IMR-90 (cell line): ENCODE measurements at regions not wholly inside any gene's neighbourhood (a gene's known extent, or its start where the extent isn't known, plus 50 kb on each side); places are given as distances from the start of the nearest gene placed in this dataset.

ENCODE experiments used
- ATAC-seq: fragments of 200-7000 bp; cut with Tn5 transposase; 2 replicates; pipeline ENCODE4 v1.9.1; 2020; ENCODE audit warnings: low read depth, mild to moderate bottlenecking, moderate library complexity
- BruUV-seq: library from RNA; stranded (reverse); fragments of 400-500 nt; replicated peaks from 2 replicates; lab custom pipeline; 2021; lab: Mats Ljungman, UMichigan
- CTCF ChIA-PET: fragments of 300-600 bp; formaldehyde crosslinking; extraction: SDS; loops from one replicate; lab custom pipeline; 2021; ENCODE audit warnings: antibody characterized with exemption; lab: Yijun Ruan, JAX
- POLR2A ChIA-PET: fragments of 300-600 bp; sonication (Branson Sonifier 250); formaldehyde crosslinking; loops from one replicate; lab custom pipeline; 2022; ENCODE audit warnings: antibody characterized with exemption; ENCODE audit not compliant: unreplicated experiment; lab: Charles Lee
- DNase-seq: peaks from one replicate; pipeline ENCODE4 v3.0.0; 2013
- H2AFZ ChIP-seq: replicated peaks from 2 replicates; pipeline ENCODE3; 2013; ENCODE audit warnings: low read length, mild to moderate bottlenecking; ENCODE audit not compliant: poor library complexity
- H2AK5ac ChIP-seq: 2 replicates; pipeline ENCODE4 v1.6.1; 2013; ENCODE audit warnings: low read depth, low read length, inconsistent platforms
- H2AK9ac ChIP-seq: replicated peaks from 2 replicates; pipeline ENCODE3; 2013; ENCODE audit warnings: mild to moderate bottlenecking, low read depth, low read length, moderate library complexity; ENCODE audit not compliant: poor library complexity
- H2BK120ac ChIP-seq: 2 replicates; pipeline ENCODE4 v1.6.1; 2013; ENCODE audit warnings: low read depth, low read length, inconsistent platforms
- H2BK15ac ChIP-seq: 3 replicates; pipeline ENCODE4 v1.6.1; 2013; ENCODE audit warnings: low read depth, low read length, inconsistent platforms
- H2BK20ac ChIP-seq: 2 replicates; pipeline ENCODE4 v1.6.1; 2013; ENCODE audit warnings: low read depth, mild to moderate bottlenecking, inconsistent platforms, low read length, moderate library complexity
- H2BK5ac ChIP-seq: 2 replicates; pipeline ENCODE4 v1.6.1; 2013; ENCODE audit warnings: mild to moderate bottlenecking, low read depth, low read length, inconsistent platforms; ENCODE audit not compliant: poor library complexity, severe bottlenecking
- H3K14ac ChIP-seq: replicated peaks from 2 replicates; pipeline ENCODE4 v1.6.1; 2013; ENCODE audit warnings: low read depth, low read length, inconsistent platforms
- H3K18ac ChIP-seq: 2 replicates; pipeline ENCODE4 v1.6.1; 2013; ENCODE audit warnings: low read depth, low read length, control low read depth
- H3K23ac ChIP-seq: 2 replicates; pipeline ENCODE4 v1.6.1; 2013; ENCODE audit warnings: low read depth, low read length, inconsistent platforms
- H3K27ac ChIP-seq: 2 replicates; pipeline ENCODE4 v1.5.1; 2013; ENCODE audit warnings: mild to moderate bottlenecking, control low read depth, low read length; ENCODE audit not compliant: insufficient read depth
- H3K27me3 ChIP-seq: 2 replicates; pipeline ENCODE4 v1.6.1; 2013; ENCODE audit warnings: low read length; ENCODE audit not compliant: control insufficient read depth, insufficient read depth
- H3K36me3 ChIP-seq: 2 replicates; pipeline ENCODE4 v1.6.1; 2013; ENCODE audit warnings: low read length, mixed read lengths; ENCODE audit not compliant: control insufficient read depth, insufficient read depth
- H3K4ac ChIP-seq: 2 replicates; pipeline ENCODE4 v1.6.1; 2013; ENCODE audit warnings: low read depth, low read length, inconsistent platforms
- H3K4me1 ChIP-seq: 2 replicates; pipeline ENCODE4 v1.6.1; 2013; ENCODE audit warnings: low read length, mixed read lengths; ENCODE audit not compliant: control insufficient read depth, insufficient read depth
- H3K4me2 ChIP-seq: 2 replicates; pipeline ENCODE4 v1.6.1; 2013; ENCODE audit warnings: low read depth, mild to moderate bottlenecking, control low read depth, low read length, moderate library complexity
- H3K4me3 ChIP-seq: 2 replicates; pipeline ENCODE4 v1.5.1; 2013; ENCODE audit warnings: low read depth, mild to moderate bottlenecking, control low read depth, low read length, moderate library complexity; ENCODE audit not compliant: insufficient read depth
- H3K56ac ChIP-seq: 2 replicates; pipeline ENCODE4 v1.6.1; 2013; ENCODE audit warnings: low read length, inconsistent platforms; ENCODE audit not compliant: insufficient read depth; ENCODE audit errors: extremely low read depth
- H3K79me1 ChIP-seq, 2 experiments: 2 replicates each; pipeline ENCODE4 v1.6.1; 2013; ENCODE audit warnings: low read length in 2 of 2, inconsistent platforms in 1 of 2, low read depth in 1 of 2
- H3K9ac ChIP-seq: 2 replicates; pipeline ENCODE4 v1.6.1; 2013; ENCODE audit warnings: low read depth, low read length, control low read depth
- H3K9me1 ChIP-seq: 2 replicates; pipeline ENCODE4 v1.6.1; 2013; ENCODE audit warnings: low read length, inconsistent platforms; ENCODE audit not compliant: insufficient read depth
- H3K9me3 ChIP-seq: 2 replicates; pipeline ENCODE4 v1.6.1; 2013; ENCODE audit warnings: low read length; ENCODE audit not compliant: control insufficient read depth, insufficient read depth
- H4K20me1 ChIP-seq: 2 replicates; pipeline ENCODE4 v1.6.1; 2013; ENCODE audit warnings: low read length, inconsistent platforms; ENCODE audit not compliant: insufficient read depth
- H4K5ac ChIP-seq: 2 replicates; pipeline ENCODE4 v1.6.1; 2013; ENCODE audit warnings: mild to moderate bottlenecking, low read depth, low read length, control low read depth
- H4K8ac ChIP-seq, 2 experiments: 2 replicates each; pipeline ENCODE4 v1.6.1; 2013; ENCODE audit warnings: low read depth in 2 of 2, low read length in 2 of 2, control low read depth in 1 of 2, inconsistent platforms in 1 of 2
- H4K91ac ChIP-seq: 2 replicates; pipeline ENCODE4 v1.6.1; 2013; ENCODE audit warnings: low read depth, low read length, inconsistent platforms; ENCODE audit not compliant: insufficient read depth
- BHLHE40 ChIP-seq: fragments of 150-350 bp; IDR thresholded peaks from 2 replicates; pipeline ENCODE4 v1.6.1; 2016; ENCODE audit warnings: mild to moderate bottlenecking, low read depth, low read length
- CEBPB ChIP-seq: IDR thresholded peaks from 2 replicates; pipeline ENCODE4 v1.6.1; 2012; ENCODE audit warnings: low read depth, low read length, improper control_type of control experiment
- CHD1 ChIP-seq: IDR thresholded peaks from 2 replicates; pipeline ENCODE4 v1.6.1; 2012; ENCODE audit warnings: low read depth, low read length, improper control_type of control experiment
- ELK1 ChIP-seq: fragments of 150-350 bp; IDR thresholded peaks from 2 replicates; pipeline ENCODE4 v1.6.1; 2016; ENCODE audit warnings: low read depth, mild to moderate bottlenecking, low read length, moderate library complexity, borderline replicate concordance
- FOS ChIP-seq: fragments of 150-350 bp; IDR thresholded peaks from 2 replicates; pipeline ENCODE4 v1.6.1; 2016; ENCODE audit warnings: low read depth, low read length
- MAFK ChIP-seq: IDR thresholded peaks from 2 replicates; pipeline ENCODE4 v1.6.1; 2012; ENCODE audit warnings: low read depth, low read length, improper control_type of control experiment
- MAZ ChIP-seq: IDR thresholded peaks from 2 replicates; pipeline ENCODE4 v1.6.1; 2012; ENCODE audit warnings: low read depth, mild to moderate bottlenecking, low read length, improper control_type of control experiment, moderate library complexity, borderline replicate concordance
- MXI1 ChIP-seq: IDR thresholded peaks from 2 replicates; pipeline ENCODE4 v1.6.1; 2012; ENCODE audit warnings: low read depth, mild to moderate bottlenecking, low read length, moderate library complexity, borderline replicate concordance
- POLR2A ChIP-seq: IDR thresholded peaks from 2 replicates; pipeline ENCODE4 v1.6.1; 2012; ENCODE audit warnings: mild to moderate bottlenecking, low read depth, low read length
- RAD21 ChIP-seq: IDR thresholded peaks from 2 replicates; pipeline ENCODE4 v1.6.1; 2012; ENCODE audit warnings: low read length, improper control_type of control experiment
- RCOR1 ChIP-seq: IDR thresholded peaks from 2 replicates; pipeline ENCODE4 v1.6.1; 2012; ENCODE audit warnings: mild to moderate bottlenecking, low read length, improper control_type of control experiment; ENCODE audit not compliant: insufficient replicate concordance
- RFX5 ChIP-seq: IDR thresholded peaks from 2 replicates; pipeline ENCODE4 v1.8.0; 2012; ENCODE audit warnings: low read depth, mild to moderate bottlenecking, low read length, moderate library complexity
- SMC3 ChIP-seq: fragments of 150-350 bp; IDR thresholded peaks from 2 replicates; pipeline ENCODE4 v1.6.1; 2016; ENCODE audit warnings: low read depth, mild to moderate bottlenecking, antibody characterized with exemption, low read length, moderate library complexity
- WGBS, 2 experiments: methylation state at CpG; one replicate each; pipeline versions ENCODE4 v1.1.5 to v1.1.7; 2013; ENCODE audit warnings: missing lambda C conversion rate in 2 of 2; ENCODE audit not compliant: insufficient read length in 1 of 2; ENCODE audit errors: extremely low coverage in 2 of 2; 5-methylcytosine and 5-hydroxymethylcytosine counted together
- dilution Hi-C: fragments of 300-500 bp; cut with HindIII; formaldehyde crosslinking; loops from one replicate; pipeline ENCODE4 v1.14.3; 2018; ENCODE audit warnings: low sequenced_read_pairs; ENCODE audit not compliant: unreplicated experiment
- in situ Hi-C: fragments of 300-500 bp; cut with MboI; formaldehyde crosslinking; loops from 3 replicates; pipeline ENCODE4 v1.14.3; 2019; ENCODE audit warnings: low sequenced_read_pairs, inconsistent platforms, mixed read lengths
- intact Hi-C: fragments of 100-400 bp; cut with micrococcal nuclease; formaldehyde crosslinking; loops from 2 replicates; pipeline ENCODE4 v1.10.0; 2022
- TF ChIP-seq, protein P1 (sequence below): fragments of 150-350 bp; IDR thresholded peaks from 2 replicates; pipeline ENCODE4 v1.6.1; 2017; ENCODE audit warnings: mild to moderate bottlenecking, antibody characterized with exemption, low read length, low read depth
- TF ChIP-seq, protein P2 (sequence below): conservative IDR thresholded peaks from 2 replicates; pipeline ENCODE4 v1.5.1; 2012; ENCODE audit warnings: mild to moderate bottlenecking, low read depth, low read length, improper control_type of control experiment

- in situ Hi-C loops (no loop called here), dilution Hi-C loops (no loop called here), intact Hi-C loops (no loop called here)
- Histone ChIP-seq H3K4me1 (peaks cover 27% of the 10 kb centered on the region), H3K56ac (no peak overlapping the region), H3K23ac (no peak overlapping the region), H4K91ac (no peak overlapping the region), H4K20me1 (no peaks in the 10 kb centered on the region), H3K36me3 (no peaks in the 10 kb centered on the region), H3K27me3 (no peaks in the 10 kb centered on the region), H2AK5ac (no peak overlapping the region), H3K9ac (no peak overlapping the region), H3K27ac (no peak overlapping the region), H4K8ac (no peak overlapping the region), H3K4ac (no peak overlapping the region), H2AFZ (no peak overlapping the region), H3K4me2 (no peak overlapping the region), H3K9me3 (no peaks in the 10 kb centered on the region), H3K18ac (no peak overlapping the region), H3K4me3 (no peak overlapping the region), H3K9me1 (peaks cover 19% of the 10 kb centered on the region), H2BK15ac (no peak overlapping the region), H3K79me1 (peaks cover 4 to 15% of the 10 kb centered on the region in 2 experiments; a peak in 3 of 4 replicates), H2BK20ac (no peak overlapping the region), H2BK5ac (no peak overlapping the region), H2AK9ac (no peak overlapping the region), H4K5ac (no peak overlapping the region), H3K14ac (no peak overlapping the region), H2BK120ac (no peak overlapping the region)
- DNase-seq: no peak
- no CpG with 5 or more reads among the region's 1 CpG for WGBS, 2 experiments
- ChIA-PET CTCF (no interaction called here), POLR2A (interaction anchor here (0.6 kb wide), 1 partner anchor 119 kb away, joined by 7 read pairs; no protein-coding TSS in a partner anchor)
- TF ChIP-seq POLR2A: no peak
- no peak for TF ChIP-seq ELK1
- TF ChIP-seq CEBPB: no peak
- no peak for TF ChIP-seq RCOR1
- TF ChIP-seq RFX5: no peak
- TF ChIP-seq MAFK: no peak
- TF ChIP-seq, protein P1, sequence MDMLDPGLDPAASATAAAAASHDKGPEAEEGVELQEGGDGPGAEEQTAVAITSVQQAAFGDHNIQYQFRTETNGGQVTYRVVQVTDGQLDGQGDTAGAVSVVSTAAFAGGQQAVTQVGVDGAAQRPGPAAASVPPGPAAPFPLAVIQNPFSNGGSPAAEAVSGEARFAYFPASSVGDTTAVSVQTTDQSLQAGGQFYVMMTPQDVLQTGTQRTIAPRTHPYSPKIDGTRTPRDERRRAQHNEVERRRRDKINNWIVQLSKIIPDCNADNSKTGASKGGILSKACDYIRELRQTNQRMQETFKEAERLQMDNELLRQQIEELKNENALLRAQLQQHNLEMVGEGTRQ: no peak
- no peak for TF ChIP-seq FOS
- no peak for TF ChIP-seq BHLHE40
- TF ChIP-seq, protein P2, sequence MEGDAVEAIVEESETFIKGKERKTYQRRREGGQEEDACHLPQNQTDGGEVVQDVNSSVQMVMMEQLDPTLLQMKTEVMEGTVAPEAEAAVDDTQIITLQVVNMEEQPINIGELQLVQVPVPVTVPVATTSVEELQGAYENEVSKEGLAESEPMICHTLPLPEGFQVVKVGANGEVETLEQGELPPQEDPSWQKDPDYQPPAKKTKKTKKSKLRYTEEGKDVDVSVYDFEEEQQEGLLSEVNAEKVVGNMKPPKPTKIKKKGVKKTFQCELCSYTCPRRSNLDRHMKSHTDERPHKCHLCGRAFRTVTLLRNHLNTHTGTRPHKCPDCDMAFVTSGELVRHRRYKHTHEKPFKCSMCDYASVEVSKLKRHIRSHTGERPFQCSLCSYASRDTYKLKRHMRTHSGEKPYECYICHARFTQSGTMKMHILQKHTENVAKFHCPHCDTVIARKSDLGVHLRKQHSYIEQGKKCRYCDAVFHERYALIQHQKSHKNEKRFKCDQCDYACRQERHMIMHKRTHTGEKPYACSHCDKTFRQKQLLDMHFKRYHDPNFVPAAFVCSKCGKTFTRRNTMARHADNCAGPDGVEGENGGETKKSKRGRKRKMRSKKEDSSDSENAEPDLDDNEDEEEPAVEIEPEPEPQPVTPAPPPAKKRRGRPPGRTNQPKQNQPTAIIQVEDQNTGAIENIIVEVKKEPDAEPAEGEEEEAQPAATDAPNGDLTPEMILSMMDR: no peak
- TF ChIP-seq RAD21: no peak
- TF ChIP-seq MXI1: no peak
- TF ChIP-seq MAZ: no peak
- no peak for TF ChIP-seq SMC3
- TF ChIP-seq CHD1: no peak
- no peak for ATAC-seq
- no TSS peak for BruUV-seq
Measured at GRCh38 chr14:73794146-73794545, 57.5 kb upstream of the PTGR2 start.
